ACC112 (cell line): ENCODE measurements at regions not wholly inside any gene's neighbourhood (a gene's known extent, or its start where the extent isn't known, plus 50 kb on each side); places are given as distances from the start of the nearest gene placed in this dataset.
A peak's percentile ranks its signal among the peaks of the same experiment; 100 is the strongest.

ENCODE experiments used
- H2AFZ ChIP-seq: fragments of 200-600 bp; sonication (generic); one replicate; pipeline ENCODE4 v1.6.0; 2017; ENCODE audit warnings: antibody characterized with exemption, low read length; ENCODE audit not compliant: unreplicated experiment
- H3K27ac ChIP-seq: fragments of 200-600 bp; sonication (generic); 2 replicates; pipeline ENCODE4 v1.5.1; 2014; ENCODE audit warnings: low read depth, mild to moderate bottlenecking, antibody characterized with exemption, low read length, moderate library complexity
- H3K27me3 ChIP-seq: fragments of 200-600 bp; sonication (generic); 2 replicates; pipeline ENCODE4 v1.6.1; 2014; ENCODE audit warnings: mild to moderate bottlenecking, antibody characterized with exemption, low read length, moderate library complexity, mixed read lengths; ENCODE audit not compliant: insufficient read depth
- H3K36me3 ChIP-seq: fragments of 200-600 bp; sonication (generic); 2 replicates; pipeline ENCODE4 v1.6.1; 2016; ENCODE audit warnings: mild to moderate bottlenecking, antibody characterized with exemption, low read length, moderate library complexity, mixed read lengths; ENCODE audit not compliant: insufficient read depth
- H3K4me1 ChIP-seq: fragments of 200-600 bp; sonication (generic); one replicate; pipeline ENCODE4 v1.6.1; 2016; ENCODE audit warnings: low read length, mixed read lengths; ENCODE audit not compliant: insufficient read depth, unreplicated experiment, control insufficient read depth
- H3K4me3 ChIP-seq: fragments of 200-600 bp; sonication (generic); 2 replicates; pipeline ENCODE4 v1.5.1; 2014; ENCODE audit warnings: mild to moderate bottlenecking, low read depth, low read length
- H3K79me2 ChIP-seq: fragments of 200-600 bp; sonication (generic); one replicate; pipeline ENCODE4 v1.6.0; 2016; ENCODE audit warnings: low read length; ENCODE audit not compliant: control insufficient read depth, unreplicated experiment, insufficient read depth

- Histone ChIP-seq H3K79me2 (no peaks in the 10 kb centered on the region), H3K4me3 (no peak overlapping the region), H3K36me3 (no peaks in the 10 kb centered on the region), H3K4me1 (no peaks in the 10 kb centered on the region), H3K27ac (no peak overlapping the region), H3K27me3 (no peaks in the 10 kb centered on the region), H2AFZ (no peak overlapping the region)
Measured at GRCh38 chr2:144140891-144141290, 379.0 kb downstream of the ZEB2 start.

- H3K27me3 ChIP-seq: no peaks in the 10 kb centered on the region
- no peaks in the 10 kb centered on the region for H3K36me3 ChIP-seq
- H3K4me1 ChIP-seq: no peaks in the 10 kb centered on the region
- H3K4me3 ChIP-seq: no peak overlapping the region
- H3K79me2 ChIP-seq: no peaks in the 10 kb centered on the region
- H2AFZ ChIP-seq: no peak overlapping the region
- H3K27ac ChIP-seq: no peak overlapping the region
Measured at GRCh38 chr2:144137705-144138428, 382.1 kb downstream of the ZEB2 start.

GRCh38 chr2:144137272-144137671, 382.6 kb downstream of the ZEB2 start:
- Histone ChIP-seq H3K27ac (no peak overlapping the region), H2AFZ (no peak overlapping the region), H3K79me2 (no peaks in the 10 kb centered on the region), H3K27me3 (no peaks in the 10 kb centered on the region), H3K36me3 (no peaks in the 10 kb centered on the region), H3K4me3 (no peak overlapping the region), H3K4me1 (peaks cover 6% of the 10 kb centered on the region)

GRCh38 chr2:144136297-144137010, 383.5 kb downstream of the ZEB2 start:
- Histone ChIP-seq H3K27me3 (no peaks in the 10 kb centered on the region), H3K36me3 (0 out of 2 replicates have a peak, but pooled peaks cover 3% of the 10 kb centered on the region), H3K27ac (no peak overlapping the region), H2AFZ (no peak overlapping the region), H3K79me2 (no peaks in the 10 kb centered on the region), H3K4me3 (no peak overlapping the region), H3K4me1 (peaks cover 14% of the 10 kb centered on the region)

GRCh38 chr2:144133936-144134665, 385.8 kb downstream of the ZEB2 start:
- Histone ChIP-seq H3K79me2 (no peaks in the 10 kb centered on the region), H3K27ac (no peak overlapping the region), H2AFZ (no peak overlapping the region), H3K4me1 (peaks cover 27% of the 10 kb centered on the region), H3K36me3 (0 out of 2 replicates have a peak, but pooled peaks cover 4% of the 10 kb centered on the region), H3K4me3 (no peak overlapping the region), H3K27me3 (no peaks in the 10 kb centered on the region)

- peak overlapping the region; percentile 40 for H3K27ac ChIP-seq
- peak overlapping the region; percentile 44 for H2AFZ ChIP-seq
- H3K27me3 ChIP-seq: no peaks in the 10 kb centered on the region
- H3K4me3 ChIP-seq: peak overlapping the region; percentile 15; the same call in 1 of the 2 replicates
- H3K79me2 ChIP-seq: no peaks in the 10 kb centered on the region
- 0 out of 2 replicates have a peak, but pooled peaks cover 4% of the 10 kb centered on the region for H3K36me3 ChIP-seq
- peaks cover 27% of the 10 kb centered on the region for H3K4me1 ChIP-seq
Measured at GRCh38 chr2:144132357-144132756, 387.6 kb downstream of the ZEB2 start.

DNA sequence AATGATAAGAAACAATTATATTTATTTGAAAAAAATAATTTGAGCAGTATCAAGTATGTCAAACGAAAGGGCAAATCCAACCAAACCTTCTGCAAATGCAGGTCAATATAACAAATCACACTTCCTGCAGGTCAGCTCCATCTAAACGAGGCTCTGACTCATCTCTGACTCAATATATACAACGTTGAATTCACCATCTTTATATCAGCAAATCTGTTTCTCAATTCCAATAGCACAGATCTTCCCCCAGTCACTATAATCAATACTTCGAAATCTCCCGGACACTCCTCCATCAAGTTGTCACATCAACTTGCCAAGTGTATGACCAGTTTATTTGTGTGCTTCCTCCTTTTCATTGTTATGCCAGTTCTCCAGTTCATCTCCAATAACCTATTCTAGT, 388.9 kb downstream of the ZEB2 start:
- H3K36me3 ChIP-seq: 0 out of 2 replicates have a peak, but pooled peaks cover 4% of the 10 kb centered on the region
- peak overlapping the region; percentile 6; the same call in 1 of the 2 replicates for H3K27ac ChIP-seq
- peaks cover 27% of the 10 kb centered on the region for H3K4me1 ChIP-seq
- H3K27me3 ChIP-seq: no peaks in the 10 kb centered on the region
- peak overlapping the region; percentile 45 for H2AFZ ChIP-seq
- no peak overlapping the region for H3K4me3 ChIP-seq
- no peaks in the 10 kb centered on the region for H3K79me2 ChIP-seq

- H2AFZ ChIP-seq: no peak overlapping the region
- no peak overlapping the region for H3K4me3 ChIP-seq
- no peaks in the 10 kb centered on the region for H3K27me3 ChIP-seq
- no peaks in the 10 kb centered on the region for H3K79me2 ChIP-seq
- no peak overlapping the region for H3K27ac ChIP-seq
- H3K4me1 ChIP-seq: peaks cover 27% of the 10 kb centered on the region
- H3K36me3 ChIP-seq: 0 out of 2 replicates have a peak, but pooled peaks cover 4% of the 10 kb centered on the region
Measured at GRCh38 chr2:144130551-144130950, 389.4 kb downstream of the ZEB2 start.

DNA sequence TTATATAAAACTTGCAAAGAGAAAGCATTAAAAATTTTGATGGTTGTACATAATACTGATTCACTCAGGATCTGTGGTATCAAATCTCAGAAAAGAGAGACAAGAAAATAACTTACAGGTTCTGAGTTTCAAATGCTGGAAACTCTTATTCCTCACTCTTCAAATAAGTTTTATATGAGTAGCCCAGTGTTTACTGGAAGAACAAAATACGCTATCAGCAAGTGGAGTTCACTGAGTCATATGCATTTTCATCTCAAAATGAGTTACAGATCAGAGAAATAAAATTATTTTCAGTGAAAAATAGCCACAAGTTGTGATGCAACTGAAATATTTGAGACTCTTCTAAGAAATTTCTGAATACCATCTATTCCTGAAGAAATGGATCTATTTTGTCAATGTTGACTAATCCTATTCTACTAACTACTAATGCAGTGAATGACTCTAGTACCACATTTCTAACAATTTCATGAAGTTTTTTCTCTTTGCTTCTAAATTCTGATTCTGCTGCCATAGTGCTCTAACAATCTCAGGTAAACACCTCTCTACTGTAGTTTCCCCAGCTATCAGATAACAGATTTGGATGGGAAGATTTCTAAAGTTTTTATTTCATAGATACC, 391.7 kb downstream of the ZEB2 start:
- Histone ChIP-seq H3K79me2 (no peaks in the 10 kb centered on the region), H3K36me3 (0 out of 2 replicates have a peak, but pooled peaks cover 4% of the 10 kb centered on the region), H3K4me3 (no peak overlapping the region), H3K4me1 (peaks cover 27% of the 10 kb centered on the region), H3K27me3 (no peaks in the 10 kb centered on the region), H2AFZ (no peak overlapping the region), H3K27ac (no peak overlapping the region)

DNA sequence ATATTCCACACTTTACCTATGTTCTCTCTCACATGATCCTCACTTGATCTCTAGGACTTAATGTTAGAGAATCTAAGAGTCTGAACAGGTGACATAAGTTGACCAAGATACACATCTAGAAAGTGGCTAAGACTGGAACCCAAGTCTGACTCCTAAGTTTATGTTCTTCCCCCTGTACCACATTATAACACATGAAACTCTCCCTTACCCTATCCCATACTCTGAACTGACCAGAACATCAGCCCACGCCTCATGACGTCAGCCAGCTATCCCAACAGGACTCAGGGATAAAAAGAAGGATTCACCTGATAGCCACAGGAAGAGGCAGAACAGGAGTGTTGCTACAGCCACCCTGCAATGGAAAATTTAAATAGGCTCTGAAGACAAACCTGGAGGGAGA, 392.2 kb downstream of the ZEB2 start:
- Histone ChIP-seq H3K27me3 (no peaks in the 10 kb centered on the region), H3K4me3 (no peak overlapping the region), H3K27ac (no peak overlapping the region), H2AFZ (no peak overlapping the region), H3K4me1 (peaks cover 26% of the 10 kb centered on the region), H3K79me2 (no peaks in the 10 kb centered on the region), H3K36me3 (0 out of 2 replicates have a peak, but pooled peaks cover 4% of the 10 kb centered on the region)
